Activated CD8-positive, alpha-beta memory T cell treated with anti-CD3 and anti-CD28 coated beads for 4 hours (primary cell): ENCODE measurements at regions not wholly inside any gene's neighbourhood (a gene's known extent, or its start where the extent isn't known, plus 50 kb on each side); places are given as distances from the start of the nearest gene placed in this dataset.

ENCODE experiments used
- DNase-seq, 2 donors: peaks; one replicate each; pipeline ENCODE4 v3.0.0-alpha.2; 2020; ENCODE audit warnings: low read depth in 2 of 2

DNA sequence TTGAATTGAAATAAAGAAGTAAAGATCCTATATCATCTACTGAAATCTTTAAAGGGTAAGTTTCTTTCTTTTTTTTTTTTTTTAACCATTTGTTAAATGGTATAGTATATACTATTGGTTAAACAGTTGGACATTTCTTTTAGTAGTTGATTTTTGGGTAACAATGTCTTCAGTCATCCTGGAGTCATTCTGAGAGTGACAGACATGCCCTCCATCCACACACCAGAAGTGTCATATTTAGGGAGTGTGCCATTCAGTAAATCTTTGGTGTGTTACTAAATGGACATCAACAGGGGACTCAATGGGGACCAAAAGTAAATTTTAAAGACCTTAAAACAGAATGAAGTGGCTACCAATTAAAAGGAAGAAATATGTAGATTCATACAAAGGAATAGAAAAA is 50.8 kb upstream of the SLC39A10 start:
- DNase-seq = no peak

DNA sequence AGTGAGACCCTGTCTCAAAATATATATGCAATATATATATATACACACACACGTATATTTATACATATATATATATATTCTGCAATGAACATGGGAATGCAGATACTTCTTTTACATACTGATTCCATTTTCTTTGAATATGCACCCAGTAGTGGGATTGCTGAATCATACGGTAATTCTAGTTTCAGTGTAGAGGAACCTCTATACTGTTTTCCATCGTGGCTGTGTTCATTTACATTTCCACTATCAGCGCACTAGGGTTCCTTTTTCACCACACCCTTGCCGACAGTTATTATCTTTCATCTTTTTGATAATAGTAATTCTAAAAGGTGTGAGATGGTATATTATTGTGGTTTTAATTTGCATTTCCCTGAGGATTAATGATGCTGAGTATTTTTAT is 52.3 kb upstream of the SLC39A10 start:
- no peak for DNase-seq

DNA sequence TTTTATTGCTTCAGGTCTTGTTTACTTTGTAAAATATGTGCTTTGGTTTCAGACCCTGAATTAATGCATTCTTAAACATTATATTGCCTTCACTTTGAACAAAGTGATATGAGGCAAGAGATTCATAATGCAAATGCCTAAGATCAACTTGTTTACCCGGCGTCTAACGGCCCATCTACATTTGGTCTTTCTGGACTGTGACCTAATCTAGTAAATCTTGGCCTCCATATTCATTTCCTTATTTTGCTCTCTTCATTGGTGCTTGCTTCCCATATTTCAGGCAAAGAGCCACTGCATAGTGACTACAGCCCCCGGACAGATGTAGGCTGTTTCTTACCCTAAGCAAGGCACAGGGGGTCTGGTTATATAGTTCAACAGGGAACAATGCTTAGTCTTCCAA is 53.0 kb upstream of the SLC39A10 start:
- no peak for DNase-seq

DNA sequence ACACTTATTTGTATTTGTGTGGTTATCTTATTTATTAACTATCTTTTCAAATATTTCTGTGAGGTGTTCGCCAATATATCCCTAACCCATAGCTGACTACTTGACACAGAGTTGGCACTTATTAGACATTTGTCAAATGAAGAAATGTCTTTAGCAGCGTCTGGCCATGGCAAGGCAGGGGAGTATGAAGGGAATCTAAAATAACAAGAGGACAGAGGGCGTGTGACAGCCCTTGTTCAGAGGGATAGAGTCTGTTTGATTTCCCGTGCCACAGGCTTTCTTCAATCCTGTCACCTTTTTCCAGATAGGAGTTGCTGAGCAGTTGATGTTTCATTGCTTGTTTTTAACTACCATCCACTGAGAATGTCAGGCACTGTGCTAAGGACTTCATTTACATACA is 53.6 kb upstream of the SLC39A10 start:
- no peak for DNase-seq

DNA sequence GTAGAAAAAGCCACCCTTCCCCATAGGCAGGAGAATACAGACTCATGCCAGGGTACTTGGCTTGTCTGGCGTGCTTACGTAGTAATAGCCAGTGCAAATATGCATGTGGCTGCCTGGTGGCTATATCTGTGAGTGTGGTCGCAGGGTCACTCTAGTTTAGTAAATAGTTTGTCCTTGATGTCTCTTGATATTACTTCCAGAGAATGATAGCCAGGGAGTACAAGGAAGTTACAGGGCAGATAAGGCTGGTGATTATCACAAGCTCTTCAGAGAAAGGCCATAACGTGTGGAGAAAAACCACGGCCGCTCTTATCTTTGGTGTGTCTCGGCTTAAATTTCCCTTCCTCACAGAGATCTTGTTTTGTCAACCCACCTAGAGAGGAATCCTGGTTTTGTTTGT is 54.3 kb upstream of the SLC39A10 start:
- no peak for DNase-seq

DNA sequence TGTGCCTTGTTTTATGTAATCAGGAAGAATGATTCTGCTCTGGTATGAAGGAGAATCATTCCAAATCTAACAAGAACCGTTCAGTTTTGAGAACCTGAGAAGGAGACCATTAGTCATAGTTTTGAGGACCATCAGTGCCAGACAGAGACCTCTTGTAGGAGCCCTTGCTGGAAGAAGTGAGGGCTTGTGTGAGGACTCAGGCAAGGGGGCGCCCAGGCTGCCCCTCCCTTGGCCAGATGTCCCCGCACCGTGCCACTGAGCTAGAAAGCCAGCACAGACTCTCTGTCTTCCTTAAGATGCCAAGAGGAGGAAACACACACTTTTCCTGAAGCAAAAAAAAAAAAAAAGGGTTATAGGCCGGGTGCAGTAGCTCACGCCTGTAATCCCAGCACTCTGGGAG is 55.7 kb upstream of the SLC39A10 start:
- DNase-seq = no peak

DNA sequence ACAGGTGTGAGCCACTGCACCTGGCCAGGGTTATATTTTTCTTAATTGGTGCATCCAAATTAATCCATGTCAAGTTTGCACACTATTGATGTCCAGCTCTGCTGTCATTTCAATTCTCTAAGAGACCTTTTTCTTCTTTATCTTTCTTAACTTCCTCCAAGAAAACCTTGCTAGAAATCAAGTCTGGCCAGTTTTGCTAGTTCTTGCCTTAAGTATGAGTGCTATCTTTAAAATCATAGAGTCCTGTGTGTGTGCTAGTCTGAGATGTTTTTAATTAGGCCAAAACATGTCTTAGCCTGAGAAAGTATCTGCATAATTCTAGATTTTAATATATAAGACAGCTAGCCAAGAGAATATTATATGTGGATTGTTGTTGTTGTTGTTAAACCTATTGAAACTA is 56.2 kb upstream of the SLC39A10 start:
- no peak for DNase-seq

DNA sequence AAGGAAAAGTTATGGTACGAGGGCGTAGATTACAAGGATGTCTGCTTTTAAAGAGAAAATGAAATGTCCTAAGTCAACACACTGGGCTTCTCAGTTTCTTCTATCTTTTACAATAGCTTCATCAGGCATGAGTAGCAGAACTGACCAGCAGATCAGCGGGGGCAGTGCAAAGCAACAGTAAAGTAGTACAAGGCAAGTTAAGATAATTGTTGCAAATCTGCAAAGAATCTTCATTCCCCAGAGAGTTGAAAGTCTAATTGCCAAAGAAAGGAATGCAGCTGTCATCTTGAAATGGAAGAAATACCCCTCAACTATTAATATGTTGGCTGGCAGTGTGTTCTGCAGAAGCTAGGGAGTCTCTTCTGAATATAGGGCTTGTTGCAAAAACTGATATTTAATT is 60.2 kb upstream of the SLC39A10 start:
- no peak for DNase-seq

DNA sequence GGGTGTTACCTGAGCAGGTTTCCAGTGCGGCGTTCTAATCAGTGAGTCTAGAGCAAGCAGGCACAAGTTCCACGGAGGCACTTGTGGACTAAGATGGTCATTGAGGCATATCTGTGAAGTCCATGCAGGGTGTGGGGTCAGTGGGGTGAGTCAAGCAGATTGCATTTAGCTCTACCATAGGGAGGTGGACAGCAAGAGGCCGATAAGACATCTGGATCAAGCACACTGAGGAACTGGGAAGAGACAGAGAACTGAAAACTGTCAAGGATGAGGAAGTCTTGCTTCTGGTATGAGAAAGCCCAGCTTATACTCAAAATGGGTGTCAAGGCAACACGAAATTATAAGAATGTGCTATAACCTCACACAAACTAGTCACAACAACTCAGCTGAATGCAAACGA is 61.2 kb upstream of the SLC39A10 start:
- no peak for DNase-seq

DNA sequence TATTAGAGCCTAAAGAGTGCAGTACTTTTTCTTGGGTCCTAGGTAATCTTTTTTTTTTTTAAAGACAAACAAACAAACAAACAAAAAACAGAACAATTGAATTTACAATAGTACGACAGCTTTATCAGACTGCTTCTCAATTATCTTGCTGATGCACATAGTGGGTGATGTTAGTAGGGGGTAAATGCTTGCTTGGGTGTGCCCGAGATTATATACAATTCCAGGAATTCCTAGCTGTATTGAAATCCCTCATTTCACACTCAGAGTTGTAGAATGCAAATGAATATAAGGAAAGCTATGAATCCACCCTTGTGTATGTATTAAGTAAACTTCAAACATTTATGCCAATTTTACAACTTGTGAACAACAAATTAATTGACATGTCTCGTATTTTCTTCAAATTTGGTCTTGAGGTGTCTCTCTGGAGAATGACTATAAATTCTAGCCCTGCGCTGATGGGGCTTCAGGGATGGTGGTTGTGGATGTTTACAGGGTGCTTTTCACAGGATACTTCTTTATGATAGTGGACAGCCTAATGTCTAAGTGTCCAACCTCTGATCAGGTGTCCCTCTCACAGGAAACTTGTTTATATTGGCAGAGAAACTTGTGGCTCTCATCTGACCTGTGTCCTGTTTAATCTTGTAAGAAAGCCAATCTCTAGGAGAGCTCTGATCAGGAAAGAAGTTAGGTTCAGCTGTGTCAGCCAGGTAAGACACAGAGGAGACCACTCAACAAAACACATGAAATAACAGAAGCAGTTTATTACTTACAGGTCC is 61.9 kb upstream of the SLC39A10 start:
- no peak for DNase-seq

DNA sequence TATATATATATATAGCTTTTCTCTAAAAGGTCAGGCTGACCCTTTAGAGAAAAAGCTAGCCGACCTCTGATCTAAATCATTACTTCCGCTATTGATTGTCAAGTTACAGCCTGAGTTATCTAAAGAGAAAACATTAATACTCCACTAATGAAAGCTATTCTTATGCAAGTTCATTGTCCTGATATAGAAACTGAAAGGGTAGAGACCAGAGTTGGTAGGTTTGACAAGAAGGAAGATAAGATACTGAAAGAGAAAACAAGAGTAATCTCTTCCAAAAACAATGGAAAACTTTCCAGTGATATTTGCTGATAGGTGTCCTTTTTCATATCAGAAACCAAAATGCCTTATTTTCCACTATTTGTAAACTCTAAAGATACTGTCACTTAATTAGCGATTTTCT is 62.8 kb upstream of the SLC39A10 start:
- no peak for DNase-seq

DNA sequence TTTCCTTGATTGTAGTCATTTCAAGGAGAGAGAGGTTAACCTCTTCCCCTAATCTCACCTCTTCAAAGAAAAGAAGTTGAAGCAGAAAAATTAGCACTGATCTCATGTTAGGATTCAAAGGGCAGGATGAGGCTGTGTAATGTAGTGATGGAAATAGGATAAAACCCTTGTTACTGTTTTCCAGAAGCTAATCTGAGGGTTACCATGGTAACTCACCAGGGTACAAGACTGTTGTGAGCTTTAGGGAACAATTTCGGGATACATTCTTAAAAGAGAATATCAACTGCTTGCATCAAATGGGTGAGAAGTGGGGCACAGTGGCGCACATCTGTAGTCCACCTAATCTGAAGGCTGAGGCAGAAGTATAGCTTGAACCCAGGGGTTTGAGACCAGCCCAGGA is 64.9 kb upstream of the SLC39A10 start:
- DNase-seq = no peak

DNA sequence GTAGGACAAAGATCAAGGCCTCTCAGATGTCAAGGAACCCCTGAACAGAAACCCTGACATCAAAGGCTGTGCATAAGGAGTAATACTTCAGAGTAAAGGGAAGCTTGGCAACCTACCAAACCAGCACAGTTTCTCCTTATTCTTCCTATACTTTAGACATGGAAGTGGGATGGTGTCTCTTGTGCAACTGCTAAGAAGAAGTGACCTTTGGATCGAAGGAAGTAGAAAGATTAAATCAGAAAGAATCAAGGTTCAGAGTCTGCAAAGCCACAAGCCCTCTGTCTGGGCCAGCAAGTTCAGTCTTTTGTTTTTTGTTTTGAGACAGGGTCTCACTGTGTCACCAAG is 66.2 kb upstream of the SLC39A10 start:
- no peak for DNase-seq

DNA sequence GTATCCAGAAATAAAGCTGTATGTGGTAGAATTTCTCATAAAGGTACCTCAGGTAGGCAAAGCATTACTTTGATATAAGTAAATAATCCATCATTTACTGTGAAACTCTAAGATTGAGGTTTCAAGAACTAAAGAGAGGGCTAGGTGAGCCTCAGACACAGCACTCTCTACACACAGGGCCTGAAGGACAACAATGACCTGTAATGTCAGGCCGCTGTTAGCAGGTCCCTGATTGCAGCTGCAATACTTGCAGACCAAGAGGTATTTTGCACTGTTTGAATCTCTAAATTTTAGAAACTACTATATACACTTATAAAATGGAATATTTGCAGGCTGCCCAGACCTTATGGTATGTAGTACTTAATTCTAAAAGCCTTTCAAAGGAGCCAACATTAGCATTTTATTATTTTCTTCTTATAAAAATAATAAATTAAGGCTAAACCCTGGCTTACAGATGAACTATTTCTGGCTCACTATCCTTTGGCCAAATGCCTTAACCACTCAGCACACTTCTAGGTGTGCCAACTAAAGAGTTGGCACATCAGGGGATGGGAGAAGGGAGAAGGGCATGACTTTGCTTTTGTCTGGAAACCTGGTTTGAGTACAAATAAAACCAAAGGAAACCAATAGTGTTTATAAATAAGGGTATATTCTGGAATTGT is 66.7 kb upstream of the SLC39A10 start:
- DNase-seq = no peak

DNA sequence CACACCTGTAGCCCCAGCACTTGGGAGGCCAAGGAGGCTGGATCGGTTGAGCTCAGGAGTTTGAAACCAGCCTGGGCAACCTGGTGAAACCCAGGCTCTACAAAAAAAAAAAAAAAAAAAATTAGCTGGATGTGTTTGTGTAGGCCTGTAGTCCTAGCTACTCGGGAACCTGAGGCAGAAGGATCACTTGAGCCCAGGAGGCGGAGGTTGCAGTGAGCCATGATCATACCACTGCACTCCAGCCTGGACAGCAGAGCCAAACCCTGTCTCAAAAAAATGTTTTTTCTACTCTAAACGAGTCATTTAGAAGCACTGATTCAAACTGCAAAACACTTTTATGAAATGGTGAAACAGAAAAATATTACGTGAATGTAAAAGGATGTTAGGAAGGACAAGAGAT is 69.1 kb upstream of the SLC39A10 start:
- DNase-seq = no peak

DNA sequence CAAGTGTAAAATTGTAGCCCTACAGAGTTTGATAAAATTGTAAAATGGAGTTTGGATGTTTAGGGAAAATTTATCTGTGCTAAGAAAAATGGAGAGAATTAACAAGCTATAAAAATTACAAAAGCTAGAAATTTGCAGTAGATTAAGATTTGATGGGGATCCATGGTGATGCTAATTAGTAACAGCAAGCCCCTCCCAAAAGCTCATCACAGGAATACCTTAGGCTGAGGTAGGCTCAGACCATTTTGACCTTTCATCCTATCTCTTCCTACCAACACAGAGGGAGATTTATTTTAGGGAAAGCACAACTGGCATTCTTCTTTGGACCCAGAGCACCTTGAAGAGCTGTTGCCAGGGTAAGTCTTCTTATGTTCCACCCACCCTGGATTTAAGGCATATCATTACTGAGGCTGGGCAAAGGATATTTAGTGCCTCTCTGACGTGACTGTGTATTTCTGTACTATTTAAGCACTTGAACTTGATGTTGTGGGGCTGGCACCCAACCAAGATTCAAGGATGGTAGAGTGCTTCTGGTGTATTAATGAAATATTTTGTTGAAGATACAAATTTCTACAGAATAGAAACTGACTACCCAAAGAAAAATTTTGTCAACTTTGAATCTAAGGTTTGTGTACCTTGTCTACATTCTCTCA is 70.8 kb upstream of the SLC39A10 start:
- no peak for DNase-seq

DNA sequence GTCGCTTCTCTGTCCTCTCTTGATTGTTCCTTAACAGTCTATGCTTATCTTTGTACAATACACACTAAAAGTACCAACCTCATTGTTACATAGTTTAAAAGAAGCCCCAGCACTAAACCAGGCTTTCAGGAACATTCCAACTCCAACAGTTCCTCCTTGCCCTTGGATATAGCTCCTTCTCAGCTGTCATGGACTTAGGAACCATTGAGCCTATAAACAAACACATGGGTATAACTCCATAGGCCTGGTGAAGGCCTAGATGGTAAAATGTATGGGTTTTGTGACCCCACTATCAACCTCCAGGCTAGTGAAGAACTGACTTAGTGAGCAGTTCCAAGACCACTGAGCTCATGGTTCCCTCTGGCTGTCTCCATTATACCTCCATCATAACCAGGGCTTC is 74.8 kb upstream of the SLC39A10 start:
- DNase-seq = no peak

DNA sequence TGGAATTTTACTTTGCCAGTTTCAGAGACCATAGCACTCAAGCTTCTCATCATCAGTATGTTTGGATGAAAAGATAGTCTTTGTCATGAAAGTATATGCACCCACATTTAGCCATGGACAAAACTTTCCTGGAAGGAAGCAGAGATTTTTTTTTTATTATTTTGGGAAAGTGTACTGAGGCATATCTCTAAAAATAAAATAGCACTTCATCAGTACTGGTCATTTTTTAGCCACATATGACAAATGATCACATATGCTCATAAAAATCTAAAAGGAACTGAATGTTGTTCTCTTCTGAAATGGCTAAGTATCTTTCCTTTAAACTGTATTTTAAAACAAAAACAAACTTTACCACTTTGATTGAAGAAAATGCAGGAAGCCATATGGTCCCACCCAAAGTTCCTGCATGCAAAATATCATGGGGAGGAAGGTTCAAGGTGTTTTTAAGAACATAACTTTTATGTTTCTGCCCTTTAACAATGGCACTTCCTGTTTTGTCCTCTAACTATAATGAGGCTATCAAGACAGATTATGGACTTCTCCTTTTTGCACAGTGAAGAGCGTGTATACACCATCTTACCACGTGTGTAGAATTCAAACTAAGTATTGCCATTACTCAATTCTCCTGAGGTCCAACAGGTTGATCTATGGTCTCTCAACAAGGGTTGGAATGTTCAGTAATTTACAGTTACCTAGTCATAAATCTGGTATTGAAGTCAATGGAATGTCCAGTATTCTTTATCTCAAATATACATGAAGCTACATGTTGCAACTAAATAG is 77.1 kb upstream of the SLC39A10 start:
- DNase-seq = no peak

DNA sequence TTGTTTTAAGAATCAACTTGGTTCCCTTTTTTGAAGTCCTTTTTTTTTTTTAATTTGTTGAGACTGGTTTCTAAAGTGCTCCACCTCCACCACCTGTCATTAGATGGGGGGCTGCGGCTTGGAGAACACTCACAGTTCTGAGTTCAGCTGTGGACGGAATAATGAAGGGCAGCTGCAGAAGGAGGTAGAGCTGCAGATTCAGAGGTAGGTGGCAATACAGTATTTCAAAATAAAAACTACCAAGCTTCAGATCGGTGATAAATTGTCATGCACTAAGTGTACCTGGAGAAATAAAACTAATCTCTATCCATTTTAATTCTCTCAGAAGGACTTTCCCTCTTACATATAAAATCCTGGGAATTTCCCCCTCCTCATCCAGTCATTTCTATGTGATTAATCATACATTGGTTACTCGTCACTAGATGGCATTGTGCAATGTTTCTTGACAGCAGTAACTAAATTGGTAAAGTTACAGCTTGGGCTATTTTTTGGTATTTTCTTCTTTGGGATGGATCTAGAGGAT is 81.1 kb upstream of the SLC39A10 start:
- no peak for DNase-seq

DNA sequence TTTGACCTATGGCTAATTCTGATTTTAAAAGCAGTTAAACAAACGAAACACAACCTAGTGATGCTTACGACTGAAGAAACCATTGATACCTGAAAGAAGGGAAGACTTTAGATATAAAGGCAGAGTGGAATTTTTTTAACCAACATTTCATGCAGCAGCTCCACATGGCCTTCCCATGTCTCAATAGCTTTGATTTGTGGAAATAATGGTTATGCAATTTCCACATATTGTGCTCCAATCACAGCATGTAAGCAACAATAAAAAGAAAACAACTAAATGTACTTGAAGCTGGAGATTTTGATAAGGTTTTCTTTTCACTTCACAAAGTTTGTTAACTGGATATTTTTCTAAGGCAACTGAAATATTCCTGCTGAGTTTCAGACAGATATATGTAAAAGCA is 82.0 kb upstream of the SLC39A10 start:
- DNase-seq = no peak

DNA sequence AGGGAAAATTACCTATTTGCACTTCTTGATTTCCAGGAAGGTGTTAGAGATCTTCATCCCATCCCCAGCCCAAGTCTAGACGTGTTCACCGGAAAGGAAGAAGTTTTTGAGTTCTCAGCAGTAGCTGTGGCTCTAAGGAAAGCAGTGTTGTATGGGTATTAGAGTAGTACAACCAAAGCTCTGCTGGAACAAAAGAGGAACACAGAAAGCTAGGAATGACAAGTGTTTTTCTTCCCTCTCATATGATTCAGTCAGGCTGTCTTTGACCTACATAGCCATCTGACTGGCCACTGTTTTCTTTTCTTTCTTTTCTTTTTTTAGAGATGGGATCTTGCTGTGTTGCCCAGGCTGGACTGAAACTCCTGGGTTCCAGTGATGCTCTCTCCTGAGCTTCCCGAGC is 82.7 kb upstream of the SLC39A10 start:
- no peak for DNase-seq
